Activated T-helper 1 cell treated with anti-CD3 and anti-CD28 coated beads, Interleukin-12 subunit alpha, Interleukin-12 subunit beta, Interleukin-2, Interleukin-4 antibody, amounts not matched to agents 30 ng/mL and 10 ng/mL and 1 ng/mL, durations not matched to agents 14 hours and 24 hours and 36 hours (primary cell): ENCODE measurements at regions not wholly inside any gene's neighbourhood (a gene's known extent, or its start where the extent isn't known, plus 50 kb on each side); places are given as distances from the start of the nearest gene placed in this dataset.
"Not testable (repeated sequence)": the region's sequence is repeated elsewhere in the genome, so short reads cannot be mapped to it uniquely, and the experiment has no call there.

ENCODE experiments used
- DNase-seq: peaks from one replicate; pipeline ENCODE4 v3.0.0; 2021; ENCODE audit warnings: low spot score
- H3K27ac Mint-ChIP-seq: one replicate; pipeline ENCODE4 v1.8.0; 2021; ENCODE audit warnings: mild to moderate bottlenecking, mixed read lengths
- H3K27me3 Mint-ChIP-seq: one replicate; pipeline ENCODE4 v1.8.0; 2022; ENCODE audit warnings: mild to moderate bottlenecking, moderate library complexity, mixed read lengths; ENCODE audit not compliant: insufficient read depth
- H3K36me3 Mint-ChIP-seq: one replicate; pipeline ENCODE4 v1.8.0; 2021; ENCODE audit warnings: low read depth, mixed read lengths
- H3K4me1 Mint-ChIP-seq: one replicate; pipeline ENCODE4 v1.8.0; 2021; ENCODE audit warnings: low read depth, mixed read lengths
- H3K4me3 Mint-ChIP-seq: one replicate; pipeline ENCODE4 v1.8.0; 2021; ENCODE audit warnings: mild to moderate bottlenecking, moderate library complexity, mixed read lengths
- H3K9me3 Mint-ChIP-seq: one replicate; pipeline ENCODE4 v1.8.0; 2021; ENCODE audit warnings: mixed read lengths
- intact Hi-C: fragments of 100-400 bp; cut with micrococcal nuclease; formaldehyde crosslinking; loops from one replicate; pipeline ENCODE4 v1.15.1; 2024

- intact Hi-C loops, H3K4me3 Mint-ChIP-seq, H3K27ac Mint-ChIP-seq, H3K36me3 Mint-ChIP-seq, H3K9me3 Mint-ChIP-seq, H3K4me1 Mint-ChIP-seq, DNase-seq, H3K27me3 Mint-ChIP-seq: not testable (repeated sequence)
Observed at GRCh38 chr4:79696534-79696933, 288.5 kb upstream of the GK2 start.

GRCh38 chr4:79695848-79696247 is 287.8 kb upstream of the GK2 start:
- H3K4me3 Mint-ChIP-seq = no peak overlapping the region
- H3K27me3 Mint-ChIP-seq = no peaks in the 10 kb centered on the region
- H3K27ac Mint-ChIP-seq = no peak overlapping the region
- H3K9me3 Mint-ChIP-seq = peaks cover 3% of the 10 kb centered on the region
- H3K36me3 Mint-ChIP-seq = no peaks in the 10 kb centered on the region
- H3K4me1 Mint-ChIP-seq = no peaks in the 10 kb centered on the region
- DNase-seq = no peak
- intact Hi-C loops = no loop called here

GRCh38 chr4:79689740-79690139 is 281.7 kb upstream of the GK2 start:
- H3K36me3 Mint-ChIP-seq = no peaks in the 10 kb centered on the region
- H3K4me3 Mint-ChIP-seq = no peak overlapping the region
- H3K27ac Mint-ChIP-seq = no peak overlapping the region
- no peak for DNase-seq
- H3K27me3 Mint-ChIP-seq = peaks cover 2% of the 10 kb centered on the region
- intact Hi-C loops = no loop called here
- peaks cover 1% of the 10 kb centered on the region for H3K9me3 Mint-ChIP-seq
- H3K4me1 Mint-ChIP-seq = no peaks in the 10 kb centered on the region

- no peak overlapping the region for H3K27ac Mint-ChIP-seq
- no peak overlapping the region for H3K4me3 Mint-ChIP-seq
- DNase-seq = no peak
- H3K36me3 Mint-ChIP-seq = no peaks in the 10 kb centered on the region
- H3K4me1 Mint-ChIP-seq = no peaks in the 10 kb centered on the region
- H3K27me3 Mint-ChIP-seq = peaks cover 2% of the 10 kb centered on the region
- H3K9me3 Mint-ChIP-seq = no peaks in the 10 kb centered on the region
- intact Hi-C loops = no loop called here
Observed at GRCh38 chr4:79688691-79689090, 280.7 kb upstream of the GK2 start.

- no peak overlapping the region for H3K27ac Mint-ChIP-seq
- no peaks in the 10 kb centered on the region for H3K4me1 Mint-ChIP-seq
- H3K27me3 Mint-ChIP-seq = peaks cover 2% of the 10 kb centered on the region
- intact Hi-C loops = no loop called here
- H3K4me3 Mint-ChIP-seq = no peak overlapping the region
- no peaks in the 10 kb centered on the region for H3K36me3 Mint-ChIP-seq
- H3K9me3 Mint-ChIP-seq = no peaks in the 10 kb centered on the region
- no peak for DNase-seq
Observed at GRCh38 chr4:79687006-79687405, 279.0 kb upstream of the GK2 start.

GRCh38 chr4:79685542-79685941 is 277.5 kb upstream of the GK2 start:
- intact Hi-C loops = no loop called here
- H3K27ac Mint-ChIP-seq = no peak overlapping the region
- H3K4me1 Mint-ChIP-seq = no peaks in the 10 kb centered on the region
- H3K4me3 Mint-ChIP-seq = no peak overlapping the region
- peaks cover 2% of the 10 kb centered on the region for H3K27me3 Mint-ChIP-seq
- no peaks in the 10 kb centered on the region for H3K9me3 Mint-ChIP-seq
- H3K36me3 Mint-ChIP-seq = no peaks in the 10 kb centered on the region
- DNase-seq = no peak

- H3K9me3 Mint-ChIP-seq = no peaks in the 10 kb centered on the region
- intact Hi-C loops = no loop called here
- H3K27me3 Mint-ChIP-seq = peaks cover 2% of the 10 kb centered on the region
- H3K4me3 Mint-ChIP-seq = no peak overlapping the region
- no peaks in the 10 kb centered on the region for H3K36me3 Mint-ChIP-seq
- DNase-seq = no peak
- H3K27ac Mint-ChIP-seq = no peak overlapping the region
- no peaks in the 10 kb centered on the region for H3K4me1 Mint-ChIP-seq
Observed at GRCh38 chr4:79684516-79684915, 276.5 kb upstream of the GK2 start.

GRCh38 chr4:79682801-79683530 is 274.9 kb upstream of the GK2 start:
- intact Hi-C loops = no loop called here
- Mint-ChIP-seq H3K9me3 (no peaks in the 10 kb centered on the region), H3K36me3 (no peaks in the 10 kb centered on the region), H3K4me1 (no peaks in the 10 kb centered on the region), H3K4me3 (no peak overlapping the region), H3K27ac (no peak overlapping the region), H3K27me3 (peaks cover 2% of the 10 kb centered on the region)
- DNase-seq = no peak

- no peaks in the 10 kb centered on the region for H3K9me3 Mint-ChIP-seq
- H3K4me3 Mint-ChIP-seq = no peak overlapping the region
- H3K4me1 Mint-ChIP-seq = no peaks in the 10 kb centered on the region
- H3K27ac Mint-ChIP-seq = no peak overlapping the region
- peaks cover 2% of the 10 kb centered on the region for H3K27me3 Mint-ChIP-seq
- DNase-seq = no peak
- H3K36me3 Mint-ChIP-seq = no peaks in the 10 kb centered on the region
- intact Hi-C loops = no loop called here
Observed at GRCh38 chr4:79682161-79682560, 274.1 kb upstream of the GK2 start.

- Mint-ChIP-seq H3K27ac (no peak overlapping the region), H3K4me3 (no peak overlapping the region), H3K4me1 (no peaks in the 10 kb centered on the region), H3K9me3 (no peaks in the 10 kb centered on the region), H3K27me3 (peaks cover under 1% of the 10 kb centered on the region), H3K36me3 (no peaks in the 10 kb centered on the region)
- DNase-seq = no peak
- intact Hi-C loops = no loop called here
Observed at GRCh38 chr4:79679859-79680258, 271.8 kb upstream of the GK2 start.

- Mint-ChIP-seq H3K4me1 (no peaks in the 10 kb centered on the region), H3K4me3 (no peak overlapping the region), H3K36me3 (no peaks in the 10 kb centered on the region), H3K9me3 (no peaks in the 10 kb centered on the region), H3K27me3 (no peaks in the 10 kb centered on the region), H3K27ac (no peak overlapping the region)
- DNase-seq = no peak
- intact Hi-C loops = no loop called here
Observed at GRCh38 chr4:79678472-79679202, 270.6 kb upstream of the GK2 start.

- Mint-ChIP-seq H3K36me3 (no peaks in the 10 kb centered on the region), H3K4me1 (no peaks in the 10 kb centered on the region), H3K9me3 (peaks cover 3% of the 10 kb centered on the region), H3K27me3 (no peaks in the 10 kb centered on the region), H3K27ac (no peak overlapping the region), H3K4me3 (no peak overlapping the region)
- intact Hi-C loops = no loop called here
- no peak for DNase-seq
Observed at GRCh38 chr4:79676705-79677104, 268.7 kb upstream of the GK2 start.

GRCh38 chr4:79674906-79675305 is 266.9 kb upstream of the GK2 start:
- H3K9me3 Mint-ChIP-seq, H3K36me3 Mint-ChIP-seq, intact Hi-C loops, H3K27ac Mint-ChIP-seq, H3K27me3 Mint-ChIP-seq, H3K4me3 Mint-ChIP-seq, DNase-seq, H3K4me1 Mint-ChIP-seq: not testable (repeated sequence)
